ENCODE measurements at regions not wholly inside any gene's neighbourhood (a gene's known extent, or its start where the extent isn't known, plus 50 kb on each side); places are given as distances from the start of the nearest gene placed in this dataset.

- Histone ChIP-seq H3K36me3 (ENCODE audit: control insufficient read depth, insufficient read depth, low read length) (no peaks in the 10 kb centered on the region), H3K27me3 (replicated peaks; ENCODE audit: control insufficient read depth, insufficient read depth, low read length) (no peaks in the 10 kb centered on the region; the same call in 1 of the 2 replicates), H3K4me3 (replicated peaks; ENCODE audit: low read depth, low read length) (no peak overlapping the region)
- DNase-seq (ENCODE audit: extremely low read depth, insufficient read length), result no peak
- TF ChIP-seq CTCF (IDR thresholded peaks at IDR 0.05; ENCODE audit: insufficient read depth, low read length, poor library complexity, severe bottlenecking), result no peak
Observed at GRCh38 chr9:109549386-109549785, 51.3 kb upstream of the PTPN3 start.

GRCh38 chr9:109551651-109552050 lies 53.5 kb upstream of the PTPN3 start:
- no peaks in the 10 kb centered on the region for H3K36me3 ChIP-seq (ENCODE audit: control insufficient read depth, insufficient read depth, low read length)
- no peaks in the 10 kb centered on the region; the same call in none of the 2 replicates for H3K27me3 ChIP-seq (replicated peaks; ENCODE audit: control insufficient read depth, insufficient read depth, low read length)
- no peak overlapping the region for H3K4me3 ChIP-seq (replicated peaks; ENCODE audit: low read depth, low read length)
- no peak for TF ChIP-seq CTCF (IDR thresholded peaks at IDR 0.05; ENCODE audit: insufficient read depth, low read length, poor library complexity, severe bottlenecking)
- DNase-seq (ENCODE audit: extremely low read depth, insufficient read length), result no peak

- Histone ChIP-seq H3K36me3 (ENCODE audit: control insufficient read depth, insufficient read depth, low read length) (no peaks in the 10 kb centered on the region), H3K27me3 (replicated peaks; ENCODE audit: control insufficient read depth, insufficient read depth, low read length) (no peaks in the 10 kb centered on the region; the same call in none of the 2 replicates), H3K4me3 (replicated peaks; ENCODE audit: low read depth, low read length) (no peak overlapping the region)
- no peak for TF ChIP-seq CTCF (IDR thresholded peaks at IDR 0.05; ENCODE audit: insufficient read depth, low read length, poor library complexity, severe bottlenecking)
- DNase-seq (ENCODE audit: extremely low read depth, insufficient read length), result no peak
Observed at GRCh38 chr9:109555215-109555614, 57.1 kb upstream of the PTPN3 start.

GRCh38 chr9:109556061-109556460 lies 58.0 kb upstream of the PTPN3 start:
- DNase-seq (ENCODE audit: extremely low read depth, insufficient read length), result no peak

GRCh38 chr9:109556786-109557185 lies 58.7 kb upstream of the PTPN3 start:
- Histone ChIP-seq H3K4me3 (replicated peaks; ENCODE audit: low read depth, low read length) (no peak overlapping the region), H3K27me3 (replicated peaks; ENCODE audit: control insufficient read depth, insufficient read depth, low read length) (peaks cover 2% of the 10 kb centered on the region), H3K36me3 (ENCODE audit: control insufficient read depth, insufficient read depth, low read length) (no peaks in the 10 kb centered on the region)
- DNase-seq (ENCODE audit: extremely low read depth, insufficient read length), result no peak
- no peak for TF ChIP-seq CTCF (IDR thresholded peaks at IDR 0.05; ENCODE audit: insufficient read depth, low read length, poor library complexity, severe bottlenecking)

More at GRCh38 chr9:109556061-109556460, 58.0 kb upstream of the PTPN3 start:
- no peak for TF ChIP-seq CTCF (IDR thresholded peaks at IDR 0.05; ENCODE audit: insufficient read depth, low read length, poor library complexity, severe bottlenecking)
- Histone ChIP-seq H3K27me3 (replicated peaks; ENCODE audit: control insufficient read depth, insufficient read depth, low read length) (peaks cover 2% of the 10 kb centered on the region), H3K4me3 (replicated peaks; ENCODE audit: low read depth, low read length) (no peak overlapping the region), H3K36me3 (ENCODE audit: control insufficient read depth, insufficient read depth, low read length) (no peaks in the 10 kb centered on the region)

- DNase-seq (ENCODE audit: extremely low read depth, insufficient read length), result no peak
- no peak for TF ChIP-seq CTCF (IDR thresholded peaks at IDR 0.05; ENCODE audit: insufficient read depth, low read length, poor library complexity, severe bottlenecking)
- Histone ChIP-seq H3K4me3 (replicated peaks; ENCODE audit: low read depth, low read length) (no peak overlapping the region), H3K36me3 (ENCODE audit: control insufficient read depth, insufficient read depth, low read length) (no peaks in the 10 kb centered on the region), H3K27me3 (replicated peaks; ENCODE audit: control insufficient read depth, insufficient read depth, low read length) (peaks cover 2% of the 10 kb centered on the region)
Observed at GRCh38 chr9:109557481-109557880, 59.4 kb upstream of the PTPN3 start.
